ENCODE measurements at regions not wholly inside any gene's neighbourhood (a gene's known extent, or its start where the extent isn't known, plus 50 kb on each side); places are given as distances from the start of the nearest gene placed in this dataset.

DNA sequence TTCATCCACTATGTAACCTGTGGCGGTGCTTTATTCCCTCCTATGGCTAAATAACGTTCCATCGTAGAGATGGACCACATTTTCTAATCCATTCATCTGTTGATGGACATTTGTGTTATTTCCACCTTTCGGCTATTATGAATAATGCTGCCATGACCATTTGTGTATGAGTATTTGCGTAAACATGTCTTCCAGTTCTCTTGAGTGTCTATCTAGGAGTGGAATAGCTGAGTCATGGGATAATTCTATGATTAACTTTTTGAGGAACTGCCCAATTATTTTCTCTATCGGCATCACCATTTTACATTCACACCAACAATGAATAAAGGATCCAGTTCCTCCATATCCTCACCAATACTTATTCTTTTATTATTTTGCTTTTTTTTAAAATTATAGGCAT, 261.9 kb upstream of the SFSWAP start:
- TF ChIP-seq POLR2A (IDR thresholded peaks at IDR 0.05; ENCODE audit: low read length), result no peak
- no peak for TF ChIP-seq GATA1 (IDR thresholded peaks at IDR 0.05; ENCODE audit: low read depth, low read length)
